GM23248 (cell line): ENCODE measurements at regions not wholly inside any gene's neighbourhood (a gene's known extent, or its start where the extent isn't known, plus 50 kb on each side); places are given as distances from the start of the nearest gene placed in this dataset.

Experiments used
- DNase-seq: peaks from one replicate; pipeline ENCODE4 v3.0.0-alpha.2; 2015
- H2AFZ ChIP-seq: fragments of 200-600 bp; sonication (generic); 2 replicates; pipeline ENCODE4 v1.6.1; 2016; ENCODE audit warnings: antibody characterized with exemption
- H3F3A ChIP-seq: fragments of 200-600 bp; sonication (generic); 2 replicates; pipeline ENCODE4 v1.6.1; 2016; ENCODE audit warnings: mild to moderate bottlenecking, antibody characterized with exemption, mixed run types; ENCODE audit not compliant: insufficient read depth
- H3K27ac ChIP-seq: fragments of 200-600 bp; sonication (generic); 2 replicates; pipeline ENCODE4 v1.5.1; 2016; ENCODE audit warnings: mild to moderate bottlenecking
- H3K27me3 ChIP-seq: fragments of 200-600 bp; sonication (generic); replicated peaks from 2 replicates; pipeline ENCODE4 v1.6.1; 2016; ENCODE audit warnings: mild to moderate bottlenecking; ENCODE audit not compliant: insufficient read depth
- H3K36me3 ChIP-seq: fragments of 200-600 bp; sonication (generic); 2 replicates; pipeline ENCODE4 v1.6.1; 2016; ENCODE audit warnings: low read depth, mild to moderate bottlenecking
- H3K4me1 ChIP-seq: fragments of 200-600 bp; sonication (generic); 2 replicates; pipeline ENCODE4 v1.6.1; 2016; ENCODE audit warnings: mild to moderate bottlenecking; ENCODE audit not compliant: insufficient read depth
- H3K4me2 ChIP-seq: fragments of 200-600 bp; sonication (generic); one replicate; pipeline ENCODE4 v1.6.1; 2016; ENCODE audit warnings: mild to moderate bottlenecking; ENCODE audit not compliant: unreplicated experiment
- H3K4me3 ChIP-seq: fragments of 200-600 bp; sonication (generic); 2 replicates; pipeline ENCODE4 v1.5.1; 2016; ENCODE audit warnings: mild to moderate bottlenecking
- H3K79me2 ChIP-seq: fragments of 200-600 bp; sonication (generic); 2 replicates; pipeline ENCODE4 v1.6.1; 2016; ENCODE audit warnings: mild to moderate bottlenecking; ENCODE audit not compliant: insufficient read depth
- H3K9ac ChIP-seq: fragments of 200-600 bp; sonication (generic); 2 replicates; pipeline ENCODE4 v1.6.1; 2016; ENCODE audit warnings: mild to moderate bottlenecking
- H3K9me2 ChIP-seq: fragments of 200-600 bp; sonication (generic); 2 replicates; pipeline ENCODE4 v1.6.1; 2016; ENCODE audit warnings: mixed run types, mild to moderate bottlenecking, moderate library complexity; ENCODE audit not compliant: insufficient read depth
- H3K9me3 ChIP-seq: fragments of 200-600 bp; sonication (generic); one replicate; pipeline ENCODE4 v1.6.1; 2017; ENCODE audit warnings: low read depth
- H4K20me1 ChIP-seq: fragments of 200-600 bp; sonication (generic); 2 replicates; pipeline ENCODE4 v1.6.0; 2016; ENCODE audit not compliant: insufficient read depth
- EZH2 ChIP-seq: fragments of 200-600 bp; sonication (generic); IDR thresholded peaks from 2 replicates; pipeline ENCODE4 v1.6.1; 2018; ENCODE audit warnings: antibody characterized with exemption, mild to moderate bottlenecking; ENCODE audit not compliant: insufficient read depth, poor library complexity, severe bottlenecking
- EZH2phosphoT487 ChIP-seq: fragments of 200-600 bp; sonication (generic); IDR thresholded peaks from 2 replicates; pipeline ENCODE4 v1.6.1; 2018; ENCODE audit warnings: antibody characterized with exemption, moderate library complexity, mild to moderate bottlenecking, low read depth; ENCODE audit not compliant: insufficient read depth
- WGBS, 2 experiments: methylation state at CpG; one replicate each; pipeline ENCODE4 v1.1.6; 2015 to 2017; ENCODE audit warnings: low lambda C conversion rate in 2 of 2, low coverage in 1 of 2; ENCODE audit errors: missing lambda C conversion rate in 2 of 2; 5-methylcytosine and 5-hydroxymethylcytosine counted together
- in situ Hi-C: fragments of 300-500 bp; cut with MboI; formaldehyde crosslinking; loops from 2 replicates; pipeline ENCODE4 v1.15.0; 2020

GRCh38 chrX:42519666-42520231 lies 258.2 kb downstream of the PPP1R2C start:
- Histone ChIP-seq H3K9me3 (no peaks in the 10 kb centered on the region), H3K36me3 (no peaks in the 10 kb centered on the region), H3K27me3 (no peaks in the 10 kb centered on the region), H3F3A (peaks cover 15% of the 10 kb centered on the region; the same call in 1 of the 2 replicates), H3K27ac (no peak overlapping the region), H3K9me2 (no peaks in the 10 kb centered on the region), H4K20me1 (no peaks in the 10 kb centered on the region), H3K4me3 (no peak overlapping the region), H3K4me1 (peaks cover 25% of the 10 kb centered on the region), H3K9ac (no peak overlapping the region), H3K79me2 (no peaks in the 10 kb centered on the region), H2AFZ (no peak overlapping the region), H3K4me2 (no peak overlapping the region)
- in situ Hi-C loops, result loop anchor here (25.0 kb wide), 1 partner anchor 982 kb away; no protein-coding TSS in a partner anchor
- 56 to 60% methylated on average over 1 of the region's 1 CpG for WGBS, 2 experiments
- TF ChIP-seq EZH2 (no peak), EZH2phosphoT487 (no peak)
- peak; percentile 65 for DNase-seq

- Histone ChIP-seq H3K9me2 (no peaks in the 10 kb centered on the region), H3K9ac (no peak overlapping the region), H3F3A (peaks cover 15% of the 10 kb centered on the region; the same call in 1 of the 2 replicates), H3K4me2 (no peak overlapping the region), H3K79me2 (no peaks in the 10 kb centered on the region), H2AFZ (no peak overlapping the region), H3K4me1 (peaks cover 14% of the 10 kb centered on the region), H3K4me3 (no peak overlapping the region), H4K20me1 (no peaks in the 10 kb centered on the region), H3K27me3 (no peaks in the 10 kb centered on the region), H3K9me3 (no peaks in the 10 kb centered on the region), H3K36me3 (no peaks in the 10 kb centered on the region), H3K27ac (no peak overlapping the region)
- no peak for TF ChIP-seq EZH2phosphoT487
- TF ChIP-seq EZH2, result no peak
- in situ Hi-C loops, result loop anchor here (25.0 kb wide), 1 partner anchor 979 kb away; no protein-coding TSS in a partner anchor
- DNase-seq, result peak; percentile 51
- WGBS, 2 experiments, result 0% methylated on average over 1 of the region's 1 CpG
Observed at GRCh38 chrX:42515939-42516338, 262.0 kb downstream of the PPP1R2C start.

DNA sequence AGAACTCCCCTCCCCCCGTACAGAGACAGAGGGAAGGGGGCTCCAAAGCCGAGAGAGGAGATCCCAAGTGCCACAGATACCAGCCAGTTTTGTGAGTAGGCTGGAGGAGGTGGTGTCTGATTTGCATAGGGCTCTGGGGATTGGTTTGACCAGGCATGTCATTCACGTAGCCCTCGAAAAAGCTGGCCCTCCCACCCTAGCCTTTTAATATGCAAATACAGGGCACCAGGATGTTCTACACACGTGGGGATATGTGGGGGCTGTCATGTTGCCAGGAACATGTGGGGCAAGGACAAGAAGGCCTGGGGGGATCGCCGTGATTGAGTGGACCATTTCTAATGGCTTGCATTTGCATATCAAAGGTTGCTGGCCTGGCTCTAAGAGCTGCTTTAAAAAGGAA lies 272.9 kb downstream of the PPP1R2C start:
- Histone ChIP-seq H3K79me2 (no peaks in the 10 kb centered on the region), H3K9me2 (no peaks in the 10 kb centered on the region), H3K4me1 (no peaks in the 10 kb centered on the region), H3K36me3 (no peaks in the 10 kb centered on the region), H3K9ac (no peak overlapping the region), H3K4me2 (no peak overlapping the region), H2AFZ (no peak overlapping the region), H4K20me1 (no peaks in the 10 kb centered on the region), H3K9me3 (no peaks in the 10 kb centered on the region), H3F3A (no peaks in the 10 kb centered on the region), H3K27me3 (no peaks in the 10 kb centered on the region), H3K4me3 (no peak overlapping the region), H3K27ac (no peak overlapping the region)
- 57 to 63% methylated on average over 7 of the region's 7 CpGs for WGBS, 2 experiments
- no peak for DNase-seq
- in situ Hi-C loops, result loop anchor here (25.0 kb wide), 1 partner anchor 968 kb away; no protein-coding TSS in a partner anchor
- TF ChIP-seq EZH2phosphoT487 (no peak), EZH2 (no peak)

GRCh38 chrX:42499620-42500019 lies 278.3 kb downstream of the PPP1R2C start:
- no peak overlapping the region for H3K4me3 ChIP-seq
- H3K4me2 ChIP-seq, result no peak overlapping the region
- no peaks in the 10 kb centered on the region for H3K27me3 ChIP-seq
- WGBS, 2 experiments, result 34 to 47% methylated on average over 2 of the region's 2 CpGs
- H2AFZ ChIP-seq, result no peak overlapping the region
- no peaks in the 10 kb centered on the region for H3K4me1 ChIP-seq
- no peak for TF ChIP-seq EZH2phosphoT487
- TF ChIP-seq EZH2, result no peak
- no peaks in the 10 kb centered on the region for H3K9me3 ChIP-seq
- in situ Hi-C loops, result loop anchor here (25.0 kb wide), 1 partner anchor 962 kb away; no protein-coding TSS in a partner anchor
- no peak overlapping the region for H3K27ac ChIP-seq
- no peaks in the 10 kb centered on the region for H4K20me1 ChIP-seq
- no peaks in the 10 kb centered on the region for H3K36me3 ChIP-seq
- H3K9me2 ChIP-seq, result no peaks in the 10 kb centered on the region
- no peaks in the 10 kb centered on the region for H3K79me2 ChIP-seq
- no peak overlapping the region for H3K9ac ChIP-seq
- no peak for DNase-seq
- H3F3A ChIP-seq, result no peaks in the 10 kb centered on the region

- Histone ChIP-seq H4K20me1 (no peaks in the 10 kb centered on the region), H3K4me2 (no peak overlapping the region), H3K79me2 (no peaks in the 10 kb centered on the region), H3K36me3 (no peaks in the 10 kb centered on the region), H3K27me3 (no peaks in the 10 kb centered on the region), H3K4me1 (no peaks in the 10 kb centered on the region), H3K9me2 (no peaks in the 10 kb centered on the region), H3K4me3 (no peak overlapping the region), H2AFZ (no peak overlapping the region), H3K27ac (no peak overlapping the region), H3K9ac (no peak overlapping the region), H3K9me3 (no peaks in the 10 kb centered on the region), H3F3A (no peaks in the 10 kb centered on the region)
- 68 to 70% methylated on average over 4 of the region's 4 CpGs for WGBS, 2 experiments
- in situ Hi-C loops, result no loop called here
- DNase-seq, result no peak
- no peak for TF ChIP-seq EZH2
- no peak for TF ChIP-seq EZH2phosphoT487
Observed at GRCh38 chrX:42497356-42497755, 280.6 kb downstream of the PPP1R2C start.
